ENCODE measurements at regions not wholly inside any gene's neighbourhood (a gene's known extent, or its start where the extent isn't known, plus 50 kb on each side); places are given as distances from the start of the nearest gene placed in this dataset.

- no peak overlapping the region for H3K4me3 ChIP-seq (ENCODE audit: low read length in 2 of 2)
- no peaks in the 10 kb centered on the region for H3K27me3 ChIP-seq (ENCODE audit: control insufficient read depth in 2 of 2, insufficient read depth in 2 of 2, low read length in 2 of 2)
- H3K36me3 ChIP-seq (ENCODE audit: control insufficient read depth in 2 of 2, insufficient read depth in 2 of 2, low read length in 2 of 2): no peaks in the 10 kb centered on the region
- no peak overlapping the region for H3K9ac ChIP-seq (ENCODE audit: low read depth in 1 of 2, low read length in 2 of 2)
- H3K4me1 ChIP-seq (ENCODE audit: control insufficient read depth in 2 of 2, insufficient read depth in 2 of 2, low read length in 2 of 2): no peaks in the 10 kb centered on the region
- H3K9me3 ChIP-seq (ENCODE audit: control insufficient read depth in 2 of 2, low read length in 2 of 2): no peaks in the 10 kb centered on the region
- H3K27ac ChIP-seq (ENCODE audit: low read depth in 2 of 2, low read length in 2 of 2): no peak overlapping the region
Measured at GRCh38 chr6:81084776-81085430, 667.6 kb downstream of the TENT5A start.

GRCh38 chr6:81075974-81076373 lies 676.5 kb downstream of the TENT5A start:
- H3K4me3 ChIP-seq (ENCODE audit: low read length in 2 of 2): no peak overlapping the region
- no peaks in the 10 kb centered on the region for H3K9me3 ChIP-seq (ENCODE audit: control insufficient read depth in 2 of 2, low read length in 2 of 2)
- no peak overlapping the region for H3K9ac ChIP-seq (ENCODE audit: low read depth in 1 of 2, low read length in 2 of 2)
- no peaks in the 10 kb centered on the region for H3K4me1 ChIP-seq (ENCODE audit: control insufficient read depth in 2 of 2, insufficient read depth in 2 of 2, low read length in 2 of 2)
- H3K27ac ChIP-seq (ENCODE audit: low read depth in 2 of 2, low read length in 2 of 2): no peak overlapping the region
- H3K36me3 ChIP-seq (ENCODE audit: control insufficient read depth in 2 of 2, insufficient read depth in 2 of 2, low read length in 2 of 2): no peaks in the 10 kb centered on the region
- H3K27me3 ChIP-seq (ENCODE audit: control insufficient read depth in 2 of 2, insufficient read depth in 2 of 2, low read length in 2 of 2): no peaks in the 10 kb centered on the region

- no peak overlapping the region for H3K4me3 ChIP-seq (ENCODE audit: low read length in 2 of 2)
Measured at GRCh38 chr6:81073318-81073717, 679.2 kb downstream of the TENT5A start.

DNA sequence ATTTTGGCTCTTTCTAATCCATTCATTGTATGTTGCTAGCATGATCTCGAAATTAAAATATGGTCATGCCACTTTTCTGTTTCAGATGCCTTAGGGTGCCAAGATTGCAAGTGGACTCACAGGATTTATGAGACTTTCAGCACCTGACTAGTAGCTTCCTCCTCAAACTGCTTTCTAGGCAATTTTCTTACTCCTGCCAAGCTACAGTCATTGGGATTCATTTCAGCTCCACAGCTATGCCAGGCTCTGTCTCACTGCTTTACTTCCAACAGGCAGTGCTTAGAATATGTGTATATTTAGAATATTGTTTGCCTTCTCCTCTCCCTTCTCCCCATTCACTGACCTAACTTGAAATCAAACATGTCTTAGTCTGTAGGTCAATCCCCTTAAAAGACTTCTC lies 681.4 kb downstream of the TENT5A start:
- no peak overlapping the region for H3K27ac ChIP-seq (ENCODE audit: low read depth in 2 of 2, low read length in 2 of 2)
- H3K4me1 ChIP-seq (ENCODE audit: control insufficient read depth in 2 of 2, insufficient read depth in 2 of 2, low read length in 2 of 2): no peaks in the 10 kb centered on the region
- no peaks in the 10 kb centered on the region for H3K36me3 ChIP-seq (ENCODE audit: control insufficient read depth in 2 of 2, insufficient read depth in 2 of 2, low read length in 2 of 2)
- H3K9ac ChIP-seq (ENCODE audit: low read depth in 1 of 2, low read length in 2 of 2): no peak overlapping the region
- H3K9me3 ChIP-seq (ENCODE audit: control insufficient read depth in 2 of 2, low read length in 2 of 2): no peaks in the 10 kb centered on the region
- no peak overlapping the region for H3K4me3 ChIP-seq (ENCODE audit: low read length in 2 of 2)
- H3K27me3 ChIP-seq (ENCODE audit: control insufficient read depth in 2 of 2, insufficient read depth in 2 of 2, low read length in 2 of 2): no peaks in the 10 kb centered on the region

More at GRCh38 chr6:81073318-81073717, 679.2 kb downstream of the TENT5A start:
- Histone ChIP-seq H3K9ac (ENCODE audit: low read depth in 1 of 2, low read length in 2 of 2) (no peak overlapping the region), H3K9me3 (ENCODE audit: control insufficient read depth in 2 of 2, low read length in 2 of 2) (no peaks in the 10 kb centered on the region), H3K36me3 (ENCODE audit: control insufficient read depth in 2 of 2, insufficient read depth in 2 of 2, low read length in 2 of 2) (no peaks in the 10 kb centered on the region), H3K27me3 (ENCODE audit: control insufficient read depth in 2 of 2, insufficient read depth in 2 of 2, low read length in 2 of 2) (no peaks in the 10 kb centered on the region), H3K27ac (ENCODE audit: low read depth in 2 of 2, low read length in 2 of 2) (no peak overlapping the region), H3K4me1 (ENCODE audit: control insufficient read depth in 2 of 2, insufficient read depth in 2 of 2, low read length in 2 of 2) (no peaks in the 10 kb centered on the region)

DNA sequence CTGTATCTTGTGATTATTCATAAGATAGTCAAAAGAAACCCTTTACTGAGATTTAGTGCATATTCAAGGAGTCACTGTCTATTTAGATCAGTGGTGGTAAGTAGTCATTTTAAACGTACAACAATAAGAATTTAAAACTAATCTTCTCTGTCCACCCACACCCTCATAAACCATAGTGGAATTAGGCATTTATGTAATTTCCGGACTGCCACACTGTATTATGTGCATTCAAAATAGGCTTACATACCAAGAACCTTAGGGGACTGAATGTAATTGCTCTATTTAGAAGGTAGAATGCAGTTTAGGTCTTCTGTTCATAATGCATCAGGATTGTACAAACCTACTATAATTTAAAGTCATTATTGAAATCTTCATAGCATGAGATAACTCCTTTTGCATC lies 685.4 kb downstream of the TENT5A start:
- no peaks in the 10 kb centered on the region for H3K4me1 ChIP-seq (ENCODE audit: control insufficient read depth in 2 of 2, insufficient read depth in 2 of 2, low read length in 2 of 2)
- no peaks in the 10 kb centered on the region for H3K36me3 ChIP-seq (ENCODE audit: control insufficient read depth in 2 of 2, insufficient read depth in 2 of 2, low read length in 2 of 2)
- no peak overlapping the region for H3K27ac ChIP-seq (ENCODE audit: low read depth in 2 of 2, low read length in 2 of 2)
- H3K9me3 ChIP-seq (ENCODE audit: control insufficient read depth in 2 of 2, low read length in 2 of 2): no peaks in the 10 kb centered on the region
- no peak overlapping the region for H3K4me3 ChIP-seq (ENCODE audit: low read length in 2 of 2)
- H3K9ac ChIP-seq (ENCODE audit: low read depth in 1 of 2, low read length in 2 of 2): no peak overlapping the region
- no peaks in the 10 kb centered on the region for H3K27me3 ChIP-seq (ENCODE audit: control insufficient read depth in 2 of 2, insufficient read depth in 2 of 2, low read length in 2 of 2)

GRCh38 chr6:81063891-81064290 lies 688.6 kb downstream of the TENT5A start:
- Histone ChIP-seq H3K4me1 (ENCODE audit: control insufficient read depth in 2 of 2, insufficient read depth in 2 of 2, low read length in 2 of 2) (no peaks in the 10 kb centered on the region), H3K9me3 (ENCODE audit: control insufficient read depth in 2 of 2, low read length in 2 of 2) (no peaks in the 10 kb centered on the region), H3K36me3 (ENCODE audit: control insufficient read depth in 2 of 2, insufficient read depth in 2 of 2, low read length in 2 of 2) (no peaks in the 10 kb centered on the region), H3K9ac (ENCODE audit: low read depth in 1 of 2, low read length in 2 of 2) (no peak overlapping the region), H3K27ac (ENCODE audit: low read depth in 2 of 2, low read length in 2 of 2) (no peak overlapping the region), H3K27me3 (ENCODE audit: control insufficient read depth in 2 of 2, insufficient read depth in 2 of 2, low read length in 2 of 2) (no peaks in the 10 kb centered on the region), H3K4me3 (ENCODE audit: low read length in 2 of 2) (no peak overlapping the region)

GRCh38 chr6:81054036-81054435 lies 698.4 kb downstream of the TENT5A start:
- Histone ChIP-seq H3K4me1 (ENCODE audit: control insufficient read depth in 2 of 2, insufficient read depth in 2 of 2, low read length in 2 of 2) (no peaks in the 10 kb centered on the region), H3K27ac (ENCODE audit: low read depth in 2 of 2, low read length in 2 of 2) (no peak overlapping the region), H3K9ac (ENCODE audit: low read depth in 1 of 2, low read length in 2 of 2) (no peak overlapping the region), H3K4me3 (ENCODE audit: low read length in 2 of 2) (no peak overlapping the region), H3K27me3 (ENCODE audit: control insufficient read depth in 2 of 2, insufficient read depth in 2 of 2, low read length in 2 of 2) (no peaks in the 10 kb centered on the region), H3K9me3 (ENCODE audit: control insufficient read depth in 2 of 2, low read length in 2 of 2) (no peaks in the 10 kb centered on the region), H3K36me3 (ENCODE audit: control insufficient read depth in 2 of 2, insufficient read depth in 2 of 2, low read length in 2 of 2) (no peaks in the 10 kb centered on the region)

GRCh38 chr6:81051952-81052351 lies 700.5 kb downstream of the TENT5A start:
- H3K4me1 ChIP-seq (ENCODE audit: control insufficient read depth in 2 of 2, insufficient read depth in 2 of 2, low read length in 2 of 2): no peaks in the 10 kb centered on the region

DNA sequence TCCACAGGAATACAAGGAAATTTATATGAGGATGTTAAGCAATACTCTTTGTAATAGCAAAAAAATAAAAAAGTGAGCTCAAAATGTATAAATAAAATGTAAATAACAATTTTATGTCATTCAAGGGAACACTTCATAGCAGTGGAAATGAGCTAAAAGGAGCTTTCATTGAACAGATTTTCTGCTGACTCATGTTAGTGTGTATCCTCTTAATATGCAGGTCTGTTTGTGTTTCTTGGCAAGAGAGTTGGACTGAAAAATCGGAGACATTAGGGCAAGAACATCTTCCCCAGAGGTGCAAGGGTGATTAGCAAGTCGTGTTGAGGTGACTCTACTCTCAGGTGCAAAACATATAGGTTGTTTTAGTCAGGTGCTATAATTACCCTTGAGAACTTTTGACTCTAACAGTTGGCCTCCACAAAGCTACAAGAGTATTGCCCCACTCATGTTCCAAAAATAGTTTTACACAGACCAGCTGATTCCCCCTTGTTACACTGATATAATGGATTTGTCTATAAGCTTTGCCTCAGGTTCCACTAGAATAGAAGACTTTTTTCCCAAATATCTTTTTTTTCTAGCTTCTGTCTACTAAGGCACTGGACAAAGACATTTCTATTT lies 702.9 kb downstream of the TENT5A start:
- Histone ChIP-seq H3K36me3 (ENCODE audit: control insufficient read depth in 2 of 2, insufficient read depth in 2 of 2, low read length in 2 of 2) (no peaks in the 10 kb centered on the region), H3K9me3 (ENCODE audit: control insufficient read depth in 2 of 2, low read length in 2 of 2) (no peaks in the 10 kb centered on the region), H3K9ac (ENCODE audit: low read depth in 1 of 2, low read length in 2 of 2) (no peak overlapping the region), H3K27me3 (ENCODE audit: control insufficient read depth in 2 of 2, insufficient read depth in 2 of 2, low read length in 2 of 2) (no peaks in the 10 kb centered on the region), H3K27ac (ENCODE audit: low read depth in 2 of 2, low read length in 2 of 2) (no peak overlapping the region), H3K4me3 (ENCODE audit: low read length in 2 of 2) (no peak overlapping the region), H3K4me1 (ENCODE audit: control insufficient read depth in 2 of 2, insufficient read depth in 2 of 2, low read length in 2 of 2) (no peaks in the 10 kb centered on the region)

More at GRCh38 chr6:81051952-81052351, 700.5 kb downstream of the TENT5A start:
- H3K9me3 ChIP-seq (ENCODE audit: control insufficient read depth in 2 of 2, low read length in 2 of 2): no peaks in the 10 kb centered on the region
- no peaks in the 10 kb centered on the region for H3K27me3 ChIP-seq (ENCODE audit: control insufficient read depth in 2 of 2, insufficient read depth in 2 of 2, low read length in 2 of 2)
- no peak overlapping the region for H3K4me3 ChIP-seq (ENCODE audit: low read length in 2 of 2)
- H3K36me3 ChIP-seq (ENCODE audit: control insufficient read depth in 2 of 2, insufficient read depth in 2 of 2, low read length in 2 of 2): no peaks in the 10 kb centered on the region
- H3K27ac ChIP-seq (ENCODE audit: low read depth in 2 of 2, low read length in 2 of 2): no peak overlapping the region
- no peak overlapping the region for H3K9ac ChIP-seq (ENCODE audit: low read depth in 1 of 2, low read length in 2 of 2)

- no peak overlapping the region for H3K9ac ChIP-seq (ENCODE audit: low read depth in 1 of 2, low read length in 2 of 2)
- no peaks in the 10 kb centered on the region for H3K4me1 ChIP-seq (ENCODE audit: control insufficient read depth in 2 of 2, insufficient read depth in 2 of 2, low read length in 2 of 2)
- H3K27me3 ChIP-seq (ENCODE audit: control insufficient read depth in 2 of 2, insufficient read depth in 2 of 2, low read length in 2 of 2): no peaks in the 10 kb centered on the region
- H3K4me3 ChIP-seq (ENCODE audit: low read length in 2 of 2): no peak overlapping the region
- H3K36me3 ChIP-seq (ENCODE audit: control insufficient read depth in 2 of 2, insufficient read depth in 2 of 2, low read length in 2 of 2): no peaks in the 10 kb centered on the region
- H3K27ac ChIP-seq (ENCODE audit: low read depth in 2 of 2, low read length in 2 of 2): no peak overlapping the region
- no peaks in the 10 kb centered on the region for H3K9me3 ChIP-seq (ENCODE audit: control insufficient read depth in 2 of 2, low read length in 2 of 2)
Measured at GRCh38 chr6:81031416-81031815, 721.1 kb downstream of the TENT5A start.
